Esophagus squamous epithelium (tissue), 5 donors: ENCODE measurements at regions not wholly inside any gene's neighbourhood (a gene's known extent, or its start where the extent isn't known, plus 50 kb on each side); places are given as distances from the start of the nearest gene placed in this dataset.

Experiments used
- DNase-seq: peaks from one replicate; lab custom pipeline; 2025; lab: John Stamatoyannopoulos, UW
- H3K27ac ChIP-seq, 4 donors: fragments of 200-600 bp; sonication (generic); one replicate each; pipeline ENCODE4 v1.5.1; 2016 to 2019; ENCODE audit warnings: mild to moderate bottlenecking in 1 of 4
- H3K27me3 ChIP-seq, 4 donors: fragments of 200-600 bp; sonication (generic); 1 replicate in 3 of 4; 2 replicates in 1 of 4; pipeline versions ENCODE4 v1.5.1 to v1.6.0; 2017 to 2021; ENCODE audit warnings: antibody characterized with exemption in 1 of 4
- H3K36me3 ChIP-seq, 3 donors: fragments of 200-600 bp; sonication (generic); one replicate each; pipeline ENCODE4 v1.5.1; 2016 to 2019
- H3K4me1 ChIP-seq, 3 donors: fragments of 200-600 bp; sonication (generic); one replicate each; pipeline ENCODE4 v1.5.1; 2017 to 2019
- H3K4me3 ChIP-seq, 4 donors: fragments of 200-600 bp; sonication (generic); 1 replicate in 3 of 4; 2 replicates in 1 of 4; pipeline ENCODE4 v1.5.1; 2016 to 2019; ENCODE audit warnings: mild to moderate bottlenecking in 2 of 4, moderate library complexity in 1 of 4
- H3K9me3 ChIP-seq, 3 donors: fragments of 200-600 bp; sonication (generic); one replicate each; pipeline ENCODE4 v1.5.1; 2016 to 2019
- CTCF ChIP-seq, 6 experiments: fragments of 450-650 bp in 4 of 6; fragments of 200-600 bp in 2 of 6; sonication (generic) in 2 of 6; IDR thresholded peaks; one replicate each; pipeline ENCODE4 v1.5.1; 2016 to 2019; ENCODE audit warnings: antibody characterized with exemption in 6 of 6, mild to moderate bottlenecking in 4 of 6, moderate library complexity in 4 of 6
- POLR2A ChIP-seq, 4 donors: fragments of 450-650 bp; IDR thresholded peaks; one replicate each; pipeline ENCODE4 v1.6.1; 2017; ENCODE audit warnings: antibody characterized with exemption in 4 of 4, mild to moderate bottlenecking in 4 of 4, moderate library complexity in 3 of 4
- WGBS, 2 donors: methylation state at CpG; one replicate each; pipeline ENCODE4 v1.1.5; 2018; 5-methylcytosine and 5-hydroxymethylcytosine counted together
- intact Hi-C: fragments of 100-400 bp; cut with DNase I; formaldehyde crosslinking; loops from one replicate; pipeline ENCODE4 v1.15.0; 2022
- donor health status: DM: yes; HTN: yes; CAD: no.

GRCh38 chr12:97960741-97961608, 498.4 kb downstream of the RMST start:
- no peak for DNase-seq
- intact Hi-C loops = no loop called here
- WGBS, 2 donors = 64 to 72% methylated on average over 5 of the region's 5 CpGs

GRCh38 chr12:97967831-97968230, 505.2 kb downstream of the RMST start:
- no peaks in the 10 kb centered on the region for H3K27me3 ChIP-seq
- no peak for DNase-seq
- no peaks in the 10 kb centered on the region for H3K9me3 ChIP-seq
- TF ChIP-seq CTCF (IDR thresholded peaks at IDR 0.05) (no peak), POLR2A (IDR thresholded peaks at IDR 0.05) (no peak)
- H3K36me3 ChIP-seq = no peaks in the 10 kb centered on the region
- intact Hi-C loops = no loop called here
- H3K4me3 ChIP-seq = no peak overlapping the region
- WGBS, 2 donors = 39 to 40% methylated on average over 2 of the region's 2 CpGs
- H3K27ac ChIP-seq = no peak overlapping the region
- no peaks in the 10 kb centered on the region for H3K4me1 ChIP-seq

More at GRCh38 chr12:97960741-97961608, 498.4 kb downstream of the RMST start:
- peaks cover 0 to 11% (median 7%) of the 10 kb centered on the region in 3 donors for H3K9me3 ChIP-seq
- H3K27ac ChIP-seq = no peak overlapping the region
- TF ChIP-seq CTCF (IDR thresholded peaks at IDR 0.05) = peak in 4 of 6 experiments; percentile 31 to 57 (median 38)
- TF ChIP-seq POLR2A (IDR thresholded peaks at IDR 0.05) = no peak
- H3K4me3 ChIP-seq = no peak overlapping the region
- no peaks in the 10 kb centered on the region for H3K27me3 ChIP-seq
- no peaks in the 10 kb centered on the region for H3K4me1 ChIP-seq
- no peaks in the 10 kb centered on the region for H3K36me3 ChIP-seq

GRCh38 chr12:97968641-97969197, 506.1 kb downstream of the RMST start:
- TF ChIP-seq CTCF (IDR thresholded peaks at IDR 0.05) = no peak
- no peak for TF ChIP-seq POLR2A (IDR thresholded peaks at IDR 0.05)
- no peak overlapping the region for H3K4me3 ChIP-seq
- H3K27ac ChIP-seq = no peak overlapping the region
- intact Hi-C loops = no loop called here
- H3K9me3 ChIP-seq = no peaks in the 10 kb centered on the region
- H3K36me3 ChIP-seq = no peaks in the 10 kb centered on the region
- H3K4me1 ChIP-seq = no peaks in the 10 kb centered on the region
- no peaks in the 10 kb centered on the region for H3K27me3 ChIP-seq
- 59 to 67% methylated on average over 5 of the region's 5 CpGs for WGBS, 2 donors
- no peak for DNase-seq

- intact Hi-C loops = no loop called here
Observed at GRCh38 chr12:97977870-97978405, 515.3 kb downstream of the RMST start.

More at GRCh38 chr12:97977870-97978405, 515.3 kb downstream of the RMST start:
- Histone ChIP-seq H3K27me3 (no peaks in the 10 kb centered on the region), H3K4me3 (no peak overlapping the region), H3K36me3 (no peaks in the 10 kb centered on the region), H3K9me3 (peaks cover 0 to 5% (median 0%) of the 10 kb centered on the region in 3 donors), H3K27ac (no peak overlapping the region), H3K4me1 (no peaks in the 10 kb centered on the region)
- 73 to 85% methylated on average over 2 of the region's 2 CpGs for WGBS, 2 donors
- no peak for DNase-seq
- TF ChIP-seq CTCF (IDR thresholded peaks at IDR 0.05) (no peak), POLR2A (IDR thresholded peaks at IDR 0.05) (no peak)
